GM13976 (cell line): ENCODE measurements at regions not wholly inside any gene's neighbourhood (a gene's known extent, or its start where the extent isn't known, plus 50 kb on each side); places are given as distances from the start of the nearest gene placed in this dataset.

Experiments
- DNase-seq: peaks from one replicate; pipeline ENCODE4 v3.0.0; 2012; ENCODE audit warnings: low spot score
- CTCF ChIP-seq: IDR thresholded peaks from 2 replicates; pipeline ENCODE4 v1.5.1; 2012; ENCODE audit warnings: borderline replicate concordance, mild to moderate bottlenecking; ENCODE audit not compliant: insufficient read depth; ENCODE audit errors: extremely low read depth, missing control alignments, control extremely low read depth
- in situ Hi-C: fragments of 300-500 bp; cut with MboI; formaldehyde crosslinking; loops from one replicate; pipeline ENCODE4 v1.12.0; 2022; ENCODE audit warnings: low sequenced_read_pairs, mixed read lengths, inconsistent platforms; ENCODE audit not compliant: unreplicated experiment

GRCh38 chr12:17206553-17206952 lies 600.6 kb upstream of the LMO3 start:
- TF ChIP-seq CTCF = no peak
- no peak for DNase-seq
- in situ Hi-C loops = no loop called here

GRCh38 chr12:17204289-17205054 lies 598.5 kb upstream of the LMO3 start:
- TF ChIP-seq CTCF = no peak
- in situ Hi-C loops = no loop called here
- DNase-seq = no peak

- no peak for TF ChIP-seq CTCF
- DNase-seq = no peak
- in situ Hi-C loops = no loop called here
Observed at GRCh38 chr12:17203497-17203896, 597.5 kb upstream of the LMO3 start.

GRCh38 chr12:17197971-17198370 lies 592.0 kb upstream of the LMO3 start:
- in situ Hi-C loops = no loop called here
- DNase-seq = no peak
- TF ChIP-seq CTCF = no peak

GRCh38 chr12:17192721-17193120 lies 586.8 kb upstream of the LMO3 start:
- in situ Hi-C loops = no loop called here
- DNase-seq = no peak
- no peak for TF ChIP-seq CTCF

- in situ Hi-C loops = no loop called here
- DNase-seq = no peak
- TF ChIP-seq CTCF = no peak
Observed at GRCh38 chr12:17169726-17170471, 563.9 kb upstream of the LMO3 start.
